CD4-positive, alpha-beta T cell (primary cell): ENCODE measurements at regions not wholly inside any gene's neighbourhood (a gene's known extent, or its start where the extent isn't known, plus 50 kb on each side); places are given as distances from the start of the nearest gene placed in this dataset.

Source experiments
- ATAC-seq: fragments of 200-7000 bp; cut with Tn5 transposase; one replicate; pipeline ENCODE4 v1.10.0; 2022; ENCODE audit warnings: mild to moderate bottlenecking; ENCODE audit not compliant: poor library complexity
- CTCF ChIA-PET: fragments of 350-600 bp; sonication (Branson Sonifier 250); formaldehyde crosslinking; loops from one replicate; lab custom pipeline; 2021; ENCODE audit warnings: antibody characterized with exemption, inconsistent platforms; lab: Charles Lee
- POLR2A ChIA-PET: fragments of 350-600 bp; sonication (Branson Sonifier 250); formaldehyde crosslinking; loops from one replicate; lab custom pipeline; 2021; ENCODE audit warnings: antibody characterized with exemption, inconsistent platforms; lab: Charles Lee
- DNase-seq, 14 experiments: peaks; one replicate each; pipeline ENCODE4 v3.0.0-alpha.2; 2013 to 2020; ENCODE audit warnings: mixed read lengths in 2 of 14
- H3K27ac ChIP-seq, 2 donors: one replicate each; pipeline versions ENCODE4 v1.5.1 to v1.7.0; 2013; ENCODE audit warnings: low read length in 2 of 2, low read depth in 1 of 2, mild to moderate bottlenecking in 1 of 2
- H3K27me3 ChIP-seq, 2 experiments: 1 replicate in 1 of 2; 2 replicates in 1 of 2; pipeline versions ENCODE4 v1.6.1 to v1.7.0; 2013; ENCODE audit warnings: low read length in 2 of 2, control low read depth in 1 of 2, mild to moderate bottlenecking in 1 of 2, moderate library complexity in 1 of 2; ENCODE audit not compliant: insufficient read depth in 2 of 2, control insufficient read depth in 1 of 2
- H3K36me3 ChIP-seq: one replicate; pipeline ENCODE4 v1.6.1; 2013; ENCODE audit warnings: low read length, control low read depth; ENCODE audit not compliant: insufficient read depth
- H3K4me1 ChIP-seq: one replicate; pipeline ENCODE4 v1.6.1; 2013; ENCODE audit warnings: low read length, control low read depth; ENCODE audit not compliant: insufficient read depth
- H3K4me3 ChIP-seq: one replicate; pipeline ENCODE4 v1.5.1; 2013; ENCODE audit warnings: mild to moderate bottlenecking, low read length, moderate library complexity
- H3K9me3 ChIP-seq, 2 experiments: 1 replicate in 1 of 2; 2 replicates in 1 of 2; pipeline versions ENCODE4 v1.6.1 to v1.7.0; 2013; ENCODE audit warnings: low read length in 2 of 2, mild to moderate bottlenecking in 2 of 2, control low read depth in 1 of 2, moderate library complexity in 1 of 2; ENCODE audit not compliant: control insufficient read depth in 1 of 2, insufficient read depth in 1 of 2
- H3K27ac Mint-ChIP-seq: one replicate; pipeline ENCODE4 v1.8.0; 2020; ENCODE audit warnings: mixed read lengths
- H3K27me3 Mint-ChIP-seq: one replicate; pipeline ENCODE4 v1.8.0; 2021; ENCODE audit warnings: mixed read lengths
- H3K36me3 Mint-ChIP-seq: one replicate; pipeline ENCODE4 v1.8.0; 2021; ENCODE audit warnings: low read depth, mixed read lengths
- H3K4me1 Mint-ChIP-seq: one replicate; pipeline ENCODE4 v1.8.0; 2021; ENCODE audit warnings: low read depth, mixed read lengths
- H3K4me3 Mint-ChIP-seq: one replicate; pipeline ENCODE4 v1.8.0; 2020; ENCODE audit warnings: mild to moderate bottlenecking, mixed read lengths
- H3K9me3 Mint-ChIP-seq: one replicate; pipeline ENCODE4 v1.8.0; 2020; ENCODE audit warnings: mixed read lengths
- CTCF ChIP-seq: fragments of 200-600 bp; IDR thresholded peaks from one replicate; pipeline ENCODE4 v1.8.0; 2022; ENCODE audit warnings: antibody characterized with exemption, mild to moderate bottlenecking
- intact Hi-C, 2 experiments: fragments of 100-400 bp; cut with DNase I in 1 of 2; cut with micrococcal nuclease in 1 of 2; formaldehyde crosslinking; loops; one replicate each; pipeline versions ENCODE4 v1.15.1 to v1.9.0; 2023 to 2025; cut with DNase I, micrococcal nuclease

- intact Hi-C loops, result no loop called here
- Histone ChIP-seq H3K36me3 (no peaks in the 10 kb centered on the region), H3K4me1 (no peaks in the 10 kb centered on the region), H3K27ac (no peak overlapping the region), H3K27me3 (no peaks in the 10 kb centered on the region), H3K4me3 (no peak overlapping the region), H3K9me3 (peaks cover 0 to 4% of the 10 kb centered on the region in 2 experiments)
- H3K27me3 Mint-ChIP-seq, result no peaks in the 10 kb centered on the region
- no peak for ATAC-seq
- no peak overlapping the region for H3K4me3 Mint-ChIP-seq
- no peaks in the 10 kb centered on the region for H3K36me3 Mint-ChIP-seq
- no peak for DNase-seq
- no peak for TF ChIP-seq CTCF
- ChIA-PET CTCF (no interaction called here), POLR2A (no interaction called here)
- no peaks in the 10 kb centered on the region for H3K4me1 Mint-ChIP-seq
- H3K27ac Mint-ChIP-seq, result no peak overlapping the region
- H3K9me3 Mint-ChIP-seq, result no peaks in the 10 kb centered on the region
Observed at GRCh38 chr13:88071371-88071770, 400.2 kb downstream of the SLITRK5 start.

DNA sequence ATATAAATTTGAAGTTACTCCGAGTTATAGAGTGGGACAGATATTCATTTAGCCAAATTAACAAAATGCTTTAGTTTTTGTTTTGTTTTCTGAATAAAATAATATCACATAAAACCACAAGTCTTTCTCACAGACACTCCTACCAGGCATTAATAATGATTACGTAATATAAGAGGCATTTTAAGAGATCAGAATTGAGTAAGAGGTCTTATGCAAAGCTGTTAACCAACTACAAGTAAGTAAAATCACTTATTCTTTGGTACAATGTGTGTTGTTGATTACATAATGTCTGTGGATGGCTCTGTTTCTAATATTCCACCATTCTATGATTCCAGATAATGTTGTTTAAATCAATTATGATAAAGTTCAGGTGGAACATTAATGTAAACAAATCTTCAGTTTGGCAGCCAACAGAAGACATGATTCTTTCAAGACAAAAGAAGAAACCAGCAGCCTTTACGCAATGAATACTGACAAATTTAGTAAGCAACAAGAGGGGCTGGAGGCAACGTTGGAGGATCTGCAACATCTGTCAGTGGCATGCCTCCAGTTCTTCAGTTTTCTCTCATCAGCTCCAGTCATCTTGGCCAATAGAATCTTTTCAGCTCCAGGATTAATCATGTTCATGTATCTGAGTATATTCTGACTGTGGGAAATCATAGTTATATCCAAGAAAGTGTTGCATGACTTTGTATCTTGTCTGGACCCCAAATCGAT, 403.8 kb downstream of the SLITRK5 start:
- no peaks in the 10 kb centered on the region for H3K9me3 Mint-ChIP-seq
- CTCF ChIA-PET, result no interaction called here

GRCh38 chr13:88085036-88085435, 413.9 kb downstream of the SLITRK5 start:
- Mint-ChIP-seq H3K36me3 (no peaks in the 10 kb centered on the region), H3K9me3 (no peaks in the 10 kb centered on the region), H3K27me3 (no peaks in the 10 kb centered on the region), H3K27ac (no peak overlapping the region), H3K4me3 (no peak overlapping the region), H3K4me1 (no peaks in the 10 kb centered on the region)
- CTCF ChIA-PET, result no interaction called here
- ATAC-seq (no peak), DNase-seq (no peak)
- intact Hi-C loops, result no loop called here
- no peaks in the 10 kb centered on the region for H3K9me3 ChIP-seq
- no peaks in the 10 kb centered on the region for H3K4me1 ChIP-seq
- H3K4me3 ChIP-seq, result no peak overlapping the region
- H3K27ac ChIP-seq, result no peak overlapping the region
- no peaks in the 10 kb centered on the region for H3K36me3 ChIP-seq
- POLR2A ChIA-PET, result no interaction called here
- no peaks in the 10 kb centered on the region for H3K27me3 ChIP-seq
- no peak for TF ChIP-seq CTCF

More for the DNA sequence above, 403.8 kb downstream of the SLITRK5 start:
- ATAC-seq (no peak), DNase-seq (no peak)
- no peaks in the 10 kb centered on the region for H3K4me1 Mint-ChIP-seq
- no peaks in the 10 kb centered on the region for H3K36me3 Mint-ChIP-seq
- H3K27ac Mint-ChIP-seq, result no peak overlapping the region
- Histone ChIP-seq H3K27ac (no peak overlapping the region), H3K4me3 (no peak overlapping the region), H3K36me3 (no peaks in the 10 kb centered on the region), H3K27me3 (no peaks in the 10 kb centered on the region), H3K4me1 (no peaks in the 10 kb centered on the region), H3K9me3 (no peaks in the 10 kb centered on the region)
- no peak for TF ChIP-seq CTCF
- intact Hi-C loops, result no loop called here
- no peaks in the 10 kb centered on the region for H3K27me3 Mint-ChIP-seq
- no peak overlapping the region for H3K4me3 Mint-ChIP-seq
- POLR2A ChIA-PET, result no interaction called here
